NCI-H1694 (cell line): ENCODE measurements at regions not wholly inside any gene's neighbourhood (a gene's known extent, or its start where the extent isn't known, plus 50 kb on each side); places are given as distances from the start of the nearest gene placed in this dataset.
A peak's percentile ranks its signal among the peaks of the same experiment; 100 is the strongest.

Experiments used
- DNase-seq: peaks from one replicate; lab custom pipeline; 2025; lab: John Stamatoyannopoulos, UW

DNA sequence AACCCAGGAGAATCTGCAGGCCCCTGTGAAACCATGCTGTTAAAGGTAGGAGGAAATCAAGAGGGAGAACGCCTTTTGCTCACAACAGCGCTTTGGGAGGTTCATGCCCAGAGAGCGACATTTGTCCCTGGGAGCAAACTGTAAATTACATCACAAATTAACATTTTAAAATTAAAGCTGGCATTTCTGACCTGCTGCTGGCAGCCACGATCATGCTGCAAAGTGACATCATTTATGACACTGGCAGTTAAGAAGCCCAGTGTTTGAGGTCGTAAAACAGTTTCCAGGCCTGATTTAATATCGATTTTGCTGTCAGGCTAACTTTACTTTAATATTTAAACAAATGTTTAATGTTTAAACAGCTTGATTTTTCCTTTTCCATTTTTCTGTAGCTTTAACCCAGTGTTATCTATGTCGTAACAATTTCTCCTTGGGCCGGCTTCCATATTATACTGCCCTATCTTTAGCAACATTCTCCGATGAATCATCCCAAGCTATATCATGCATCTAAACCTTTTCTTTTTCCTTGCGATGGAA lies 86.5 kb upstream of the NPVF start:
- no peak for DNase-seq

DNA sequence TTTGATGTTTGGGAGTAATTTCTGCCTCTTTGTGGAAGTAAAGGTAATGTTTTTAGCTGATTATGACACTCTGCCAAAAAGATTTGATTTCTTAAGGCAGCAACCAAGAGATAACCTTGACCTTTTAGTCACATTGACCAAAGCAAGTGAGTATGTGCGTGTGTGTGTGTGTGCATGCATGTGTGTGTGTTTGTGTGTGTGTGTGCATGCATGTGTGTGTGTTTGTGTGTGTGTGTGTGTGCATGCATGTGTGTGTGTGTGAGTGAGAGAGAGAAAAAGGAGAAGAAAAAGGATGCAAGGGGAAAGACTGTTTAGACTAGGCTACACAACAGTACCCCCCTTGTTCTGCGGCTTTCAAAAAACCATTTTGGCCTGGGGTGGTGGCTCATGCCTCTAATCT lies 88.1 kb upstream of the NPVF start:
- no peak for DNase-seq

DNA sequence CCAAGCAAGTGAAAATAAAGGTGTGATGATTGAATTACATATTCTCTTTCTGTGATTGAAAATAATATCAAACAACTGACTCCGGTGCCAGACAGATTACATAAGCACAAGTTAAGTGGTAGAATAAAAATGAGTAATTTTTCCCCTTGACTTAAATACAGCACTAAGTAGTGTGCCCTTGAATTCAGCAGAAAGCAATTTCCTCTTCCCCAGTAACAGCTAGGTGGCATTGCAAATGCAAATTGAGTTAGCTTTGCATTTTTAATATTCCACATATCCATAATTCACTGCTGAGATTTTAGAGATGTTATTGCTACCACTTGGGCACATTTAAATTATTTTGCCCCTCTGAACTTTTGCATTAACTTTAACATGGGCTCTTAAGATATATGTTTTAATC lies 89.8 kb upstream of the NPVF start:
- DNase-seq: no peak

DNA sequence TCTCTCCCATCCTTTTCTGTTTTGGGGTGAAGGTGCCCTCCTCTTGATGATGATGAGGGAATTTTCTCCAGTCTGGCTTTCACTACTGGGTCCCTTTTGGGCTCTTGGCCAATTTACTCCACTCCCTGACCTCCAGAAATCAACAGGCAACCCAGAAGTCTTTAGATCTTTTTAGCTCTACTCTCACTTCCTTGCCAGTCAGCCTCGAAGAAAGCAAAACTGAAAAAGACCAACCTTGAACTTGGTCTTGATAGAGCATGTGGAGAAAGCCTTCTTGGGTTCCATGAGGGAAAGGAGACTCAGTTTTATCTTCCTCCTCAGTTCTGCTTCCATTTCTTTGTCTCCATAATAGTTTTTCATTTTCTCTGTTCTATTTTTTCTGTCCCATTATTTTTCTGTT lies 91.4 kb upstream of the NPVF start:
- DNase-seq: no peak

DNA sequence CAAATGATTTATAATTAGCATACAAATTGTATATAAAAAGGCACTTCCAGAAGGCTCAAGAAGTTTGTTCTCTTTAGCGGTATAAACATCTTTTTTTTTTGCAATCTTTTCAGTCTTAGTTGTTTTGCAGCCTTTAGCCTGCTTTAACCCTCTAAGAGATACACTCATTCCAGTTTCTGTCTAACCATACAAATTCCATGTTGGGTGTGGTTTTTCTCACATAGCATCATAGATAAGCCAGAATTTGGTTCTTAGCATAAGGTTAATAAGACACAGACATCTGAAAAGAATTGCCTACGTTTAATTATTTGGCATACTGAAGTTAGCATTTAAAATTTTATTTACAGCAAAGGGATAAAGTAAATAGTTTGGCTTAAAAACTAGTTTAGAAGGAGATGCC lies 92.5 kb upstream of the NPVF start:
- DNase-seq: no peak

DNA sequence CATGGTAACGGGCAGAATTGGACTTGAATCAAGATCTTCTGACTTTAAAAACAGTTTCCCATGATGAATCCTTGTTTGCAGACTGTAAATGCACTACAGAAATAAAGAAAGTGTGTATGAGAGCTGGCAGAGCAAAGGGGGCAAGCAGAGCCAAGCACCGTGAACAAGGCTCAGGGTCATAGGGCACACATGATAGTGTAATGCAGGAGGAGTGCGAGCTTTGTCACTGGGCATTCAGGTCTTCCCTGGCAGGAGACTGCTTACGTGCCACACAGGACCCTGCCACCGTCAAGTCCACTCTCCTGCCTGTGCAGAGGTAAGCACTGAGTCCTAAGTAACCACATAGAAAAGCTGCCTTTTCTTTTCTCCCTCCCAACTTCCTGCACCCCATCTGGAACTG lies 93.1 kb upstream of the NPVF start:
- DNase-seq: no peak

DNA sequence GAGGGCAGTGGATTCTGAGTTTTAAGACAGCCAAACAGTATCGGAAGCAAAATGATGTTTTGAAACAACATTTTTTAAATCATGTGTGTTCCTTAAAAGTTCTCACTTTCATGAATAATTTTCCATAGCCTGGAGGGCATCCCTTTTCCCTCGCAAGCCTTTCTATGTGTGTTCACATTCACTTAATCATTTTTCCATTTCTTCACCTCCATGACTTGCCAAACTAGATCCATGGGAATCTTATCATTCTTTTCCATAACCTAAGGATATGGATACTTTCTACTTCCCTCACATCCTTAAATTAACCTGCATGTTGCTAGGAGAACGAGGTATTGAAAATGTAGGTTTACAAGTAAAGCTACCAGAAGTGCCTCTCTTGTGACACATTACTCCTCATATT lies 94.2 kb upstream of the NPVF start:
- DNase-seq: no peak

DNA sequence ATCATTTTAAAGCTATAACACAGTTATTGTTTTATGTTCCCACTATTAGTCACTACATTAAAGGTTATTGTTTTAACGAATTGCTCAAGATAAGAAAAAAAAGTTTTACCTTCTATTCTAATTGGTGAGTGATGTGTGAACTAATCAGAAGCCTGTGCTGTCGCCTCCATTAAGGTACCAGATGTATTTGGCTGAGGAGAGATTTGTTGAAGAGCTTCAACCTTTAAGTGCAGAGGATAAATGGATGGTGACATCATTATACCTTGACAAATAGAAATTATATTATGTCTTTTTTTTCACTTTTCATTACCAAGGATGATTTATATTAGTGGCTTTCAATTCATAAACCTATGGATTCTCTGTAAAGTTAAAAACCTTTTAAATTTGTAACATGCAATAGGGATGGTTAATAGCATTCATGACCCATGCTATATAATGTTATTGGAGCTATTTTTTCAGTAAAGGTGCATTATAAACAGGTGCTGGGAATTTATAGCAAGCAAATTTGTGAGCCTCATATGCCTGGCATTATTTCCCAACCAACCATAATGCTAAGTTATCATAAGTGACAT lies 97.0 kb upstream of the NPVF start:
- no peak for DNase-seq

DNA sequence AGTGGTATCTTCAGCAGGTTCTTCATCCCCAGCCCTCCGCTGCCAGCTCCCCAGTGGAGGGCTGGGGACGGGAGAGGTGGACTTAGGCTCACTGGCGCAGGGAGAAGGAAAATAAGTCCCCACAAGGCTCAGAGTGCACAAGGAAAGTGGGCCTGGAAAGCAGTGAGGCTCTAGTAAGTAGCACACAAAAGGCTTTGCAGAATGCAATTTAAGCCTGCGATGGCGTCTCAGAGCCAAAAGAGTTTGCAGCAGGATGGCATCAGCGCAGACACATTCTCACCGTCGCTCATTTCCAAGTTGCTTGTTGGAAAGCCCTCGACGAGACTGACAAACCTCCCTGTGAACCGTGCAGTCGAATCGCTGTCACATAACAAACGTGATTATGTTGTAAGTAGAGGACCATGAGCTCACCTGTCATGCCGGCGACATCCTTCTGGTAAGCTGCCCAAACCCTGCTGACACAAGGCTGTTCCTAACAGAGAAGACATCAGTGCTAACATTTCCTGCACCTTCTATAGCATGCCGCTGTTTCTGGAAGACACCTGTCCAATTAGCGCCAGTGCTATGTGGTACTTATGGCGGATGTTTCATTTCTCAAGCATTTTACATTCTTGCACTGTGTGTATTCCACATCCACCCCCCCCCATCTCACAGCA lies 98.3 kb upstream of the NPVF start:
- no peak for DNase-seq

DNA sequence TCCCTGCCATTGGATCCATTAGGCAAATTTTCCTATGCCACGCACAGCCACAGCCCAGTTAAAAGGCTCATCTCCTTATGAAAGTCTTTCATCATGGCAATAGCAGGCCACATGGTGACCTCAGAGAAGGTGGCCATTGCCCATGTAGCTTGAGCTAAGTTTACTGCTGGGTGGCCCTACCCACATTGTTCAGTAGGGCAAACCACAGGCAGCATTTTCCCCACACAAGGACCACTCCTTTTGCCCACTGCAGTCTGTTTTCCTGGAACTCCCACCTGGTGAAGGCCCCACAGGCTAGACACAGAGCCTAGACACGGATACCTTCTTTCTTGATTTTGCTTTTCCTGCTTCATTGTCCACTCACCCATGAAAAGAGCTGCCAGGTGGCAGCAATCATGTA lies 101.5 kb upstream of the NPVF start:
- DNase-seq: no peak

DNA sequence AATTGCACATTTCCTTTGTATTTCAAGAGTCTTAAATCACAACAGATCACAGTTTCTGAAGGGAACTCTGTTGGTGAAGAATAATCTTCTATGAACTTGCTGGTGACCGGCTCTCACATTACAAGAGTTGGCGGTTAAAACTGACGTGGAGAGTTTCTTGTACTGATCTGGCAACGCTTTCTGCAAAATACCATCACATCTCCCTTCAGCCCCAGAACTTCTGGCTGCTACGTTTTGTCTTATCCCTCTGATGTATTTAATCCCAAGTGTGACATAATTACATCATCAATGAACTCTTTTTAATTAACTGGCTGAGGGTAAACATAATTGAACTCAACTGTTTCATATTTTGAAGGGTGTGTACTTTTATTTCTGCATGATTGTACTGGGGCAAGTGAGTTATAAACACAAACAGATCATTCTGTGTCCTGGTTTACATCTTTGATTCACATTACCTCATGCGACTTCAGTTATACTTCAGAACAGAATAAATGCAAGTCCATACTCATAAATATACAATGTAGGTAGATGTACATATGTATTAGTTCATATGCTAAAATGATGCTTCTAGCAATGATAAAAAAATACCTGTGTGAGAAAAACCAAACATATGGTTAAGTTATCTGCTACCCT lies 105.1 kb upstream of the NPVF start:
- no peak for DNase-seq

DNA sequence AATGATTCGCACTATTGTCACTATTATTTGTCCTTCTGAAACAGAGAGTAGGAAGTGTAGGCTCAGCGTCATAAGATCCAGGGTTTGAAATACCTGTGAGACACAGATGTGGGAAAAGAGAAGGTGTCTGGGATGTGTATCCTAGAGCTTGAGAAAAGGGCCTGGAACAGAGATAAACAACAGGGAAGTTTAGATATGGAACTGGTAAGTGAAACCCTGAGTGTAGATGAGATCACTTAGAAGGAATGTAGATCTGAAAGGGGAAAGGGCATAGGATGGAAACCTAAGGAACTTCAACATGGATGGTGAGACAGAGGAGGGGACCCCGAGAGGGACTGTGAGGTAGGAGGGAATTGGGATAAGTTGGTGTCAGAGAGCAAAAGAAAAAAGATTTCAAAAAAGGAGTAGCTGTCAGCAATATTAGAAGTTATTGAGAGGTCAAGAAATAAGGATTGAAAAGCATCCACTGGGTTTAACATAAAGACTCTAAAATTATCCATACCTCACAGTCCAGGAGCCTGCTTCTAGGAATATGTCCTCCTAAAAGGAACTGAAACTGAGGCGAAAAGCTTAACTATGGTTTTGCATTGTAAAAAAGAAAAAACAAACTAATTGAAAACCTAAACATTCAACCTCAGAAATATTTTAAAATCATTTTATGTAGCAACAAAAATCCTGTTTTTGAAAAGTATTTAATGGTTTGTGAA lies 119.2 kb upstream of the NPVF start:
- DNase-seq: no peak

DNA sequence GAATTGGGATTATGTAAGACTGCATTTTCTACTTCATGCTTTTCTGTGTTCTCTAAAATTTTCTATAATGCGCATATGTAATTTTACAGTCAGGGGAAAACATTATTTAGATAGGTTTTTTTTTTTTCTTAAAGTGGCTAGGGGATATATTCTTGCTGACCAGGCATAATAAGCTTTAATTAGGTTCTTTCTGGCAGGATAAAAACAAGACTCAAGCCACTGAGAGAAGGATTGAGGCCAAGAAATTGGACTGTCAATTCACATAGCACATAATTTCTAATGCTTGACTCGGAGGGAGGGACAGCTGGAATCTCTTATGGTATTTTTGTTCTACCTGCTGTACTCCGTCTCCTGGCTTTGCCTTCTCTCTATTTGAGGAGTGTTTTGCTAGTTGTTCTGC lies 119.8 kb upstream of the NPVF start:
- no peak for DNase-seq

DNA sequence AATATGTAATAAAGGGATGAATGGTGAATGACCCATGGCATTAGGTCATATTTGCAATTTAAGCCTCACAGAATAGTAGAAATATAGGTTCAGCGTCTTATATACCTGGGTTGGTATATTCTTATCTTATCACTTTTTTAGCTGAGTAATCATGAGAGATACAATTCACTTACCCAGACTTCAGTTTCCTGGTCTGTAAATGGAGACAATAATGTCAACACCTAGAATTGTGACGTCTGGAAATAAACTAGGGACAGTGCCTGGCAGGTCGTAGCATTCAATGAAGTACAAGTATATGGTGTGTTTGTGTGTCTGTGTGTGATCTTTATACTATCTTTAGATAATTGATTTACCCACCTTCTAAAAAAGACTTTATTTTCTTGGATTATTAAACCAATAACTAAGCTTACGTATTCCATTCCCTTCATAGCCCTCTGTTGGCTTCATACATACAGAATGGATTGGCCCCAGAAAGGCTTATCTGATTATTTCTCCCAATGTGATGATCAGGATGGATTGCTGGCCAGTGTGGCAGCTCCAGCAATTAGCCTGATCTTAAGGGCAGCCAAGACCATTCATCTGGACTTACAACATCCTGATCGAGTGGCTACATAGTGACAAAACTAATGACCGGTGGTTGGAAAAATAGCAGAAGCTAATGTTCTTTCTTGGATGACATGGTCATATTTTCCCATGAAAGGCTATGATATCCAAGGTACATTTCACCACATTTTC lies 121.2 kb upstream of the NPVF start:
- no peak for DNase-seq

DNA sequence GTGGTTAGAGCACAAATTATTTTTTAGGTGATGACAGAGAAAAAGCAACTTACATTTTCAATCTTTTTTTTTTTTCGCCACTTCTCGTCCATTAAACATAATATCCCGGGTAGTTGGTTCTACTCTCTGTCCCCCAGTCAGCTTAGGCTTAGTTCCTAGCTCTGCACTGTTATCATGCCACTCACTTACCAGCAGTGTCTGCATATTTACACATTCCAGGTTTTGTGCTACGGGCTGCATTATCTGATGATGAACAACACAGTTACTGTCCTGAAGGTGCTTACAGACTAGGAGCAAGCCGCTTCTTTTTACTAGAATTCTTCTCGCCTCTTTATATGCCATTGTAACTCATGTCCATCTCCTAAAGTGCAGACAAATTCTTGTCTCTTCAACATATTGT lies 121.8 kb upstream of the NPVF start:
- DNase-seq: no peak

DNA sequence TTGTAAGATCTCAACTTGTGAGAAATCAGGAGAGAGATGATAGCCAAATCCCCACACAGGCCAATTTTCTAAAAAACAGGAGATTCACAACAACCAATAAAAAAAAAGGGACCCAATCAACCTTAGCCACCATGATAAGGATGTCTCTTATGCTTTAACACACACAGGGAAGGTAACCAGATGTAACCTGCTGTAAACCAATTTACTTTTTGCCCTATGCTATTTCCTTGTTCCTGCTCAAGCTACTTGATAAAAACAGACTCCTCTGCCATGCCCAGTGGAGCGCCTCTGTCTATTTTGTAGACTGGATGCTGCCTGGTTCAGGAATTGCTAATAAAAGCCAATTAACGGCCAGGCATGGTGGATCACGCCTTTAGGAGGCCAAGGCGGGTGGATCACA lies 123.5 kb upstream of the NPVF start:
- no peak for DNase-seq

DNA sequence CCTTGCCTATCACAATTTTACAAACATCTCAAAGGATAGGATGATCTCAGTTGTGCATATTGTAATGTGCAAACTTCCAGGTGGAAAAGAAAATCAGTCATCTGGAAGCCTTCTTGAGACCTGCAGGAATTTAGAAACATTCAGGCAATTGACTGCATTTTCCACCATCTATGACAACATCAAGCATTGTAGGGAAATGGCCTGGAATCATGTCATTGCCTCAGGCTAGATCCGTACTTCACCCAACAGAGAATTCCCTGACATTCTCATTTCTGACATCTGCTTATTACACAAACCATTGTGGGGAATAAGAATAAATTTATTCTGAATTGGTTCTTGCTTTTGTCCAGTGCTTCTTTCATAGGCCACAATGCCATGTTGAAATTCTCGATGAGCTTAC lies 124.9 kb upstream of the NPVF start:
- no peak for DNase-seq

DNA sequence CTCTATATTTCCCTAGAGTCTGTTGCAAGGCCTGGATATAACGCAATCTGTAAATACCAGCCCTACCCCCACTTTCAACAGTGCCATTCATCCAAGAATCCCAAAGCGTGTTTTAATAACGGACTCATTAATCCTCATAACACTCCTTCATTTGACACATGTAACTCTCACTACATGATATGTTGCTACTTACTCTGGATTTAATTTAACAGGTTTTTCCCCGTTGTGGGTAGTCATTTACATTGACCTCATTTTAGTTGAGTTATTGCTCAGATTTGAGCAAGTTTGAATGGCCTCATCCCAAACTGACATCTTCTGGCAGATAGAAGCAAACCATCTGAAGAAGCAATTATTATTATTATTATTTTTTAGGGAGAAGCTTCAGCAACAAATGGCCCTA lies 125.4 kb upstream of the NPVF start:
- no peak for DNase-seq

DNA sequence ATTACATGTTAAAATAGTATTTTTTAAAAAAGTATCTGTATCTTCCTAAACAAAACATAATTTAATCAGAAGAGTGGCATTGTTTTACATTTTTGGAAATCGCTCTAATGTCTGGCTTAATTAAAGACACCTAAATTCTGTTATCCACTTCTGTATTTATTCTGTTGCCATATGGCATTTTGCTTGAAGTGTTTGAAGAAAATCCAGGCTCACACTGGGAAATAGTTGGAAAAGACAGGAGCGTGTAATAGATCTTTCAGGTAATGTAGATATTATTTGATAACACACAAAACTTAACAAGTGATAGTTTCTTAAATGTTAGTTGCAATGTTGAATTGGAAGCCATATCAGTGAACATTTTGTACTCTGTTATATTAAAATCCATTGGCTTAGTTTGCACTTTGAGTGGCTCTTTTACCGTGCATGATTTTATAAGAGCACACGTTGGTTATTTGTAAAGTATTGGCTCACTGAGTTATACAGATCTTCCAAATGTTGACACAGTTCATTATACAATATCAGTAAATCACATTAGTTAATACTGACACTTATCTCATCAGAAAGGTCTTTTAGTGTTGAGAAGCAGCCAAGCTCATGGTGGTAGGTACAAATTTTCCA lies 128.4 kb upstream of the NPVF start:
- no peak for DNase-seq

DNA sequence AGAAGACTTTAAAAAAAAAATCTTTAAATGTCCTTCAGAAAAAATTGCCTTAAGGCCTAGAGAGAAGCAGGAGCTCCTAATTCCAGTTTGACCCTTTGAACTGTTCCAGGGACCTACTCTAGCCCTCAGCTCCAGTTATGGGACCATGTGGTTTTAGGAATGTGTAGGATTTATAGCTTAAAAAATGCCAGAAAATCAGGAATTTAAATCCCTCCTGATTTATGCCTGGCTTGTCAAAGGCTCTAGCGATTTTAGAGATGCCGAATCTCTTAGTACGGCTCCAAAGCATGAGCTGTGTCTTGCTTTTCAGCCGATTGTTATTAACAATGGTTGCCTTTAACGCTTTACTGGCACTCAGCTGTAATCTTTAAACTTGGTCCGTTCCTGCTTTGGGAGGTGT lies 130.6 kb upstream of the NPVF start:
- no peak for DNase-seq

DNA sequence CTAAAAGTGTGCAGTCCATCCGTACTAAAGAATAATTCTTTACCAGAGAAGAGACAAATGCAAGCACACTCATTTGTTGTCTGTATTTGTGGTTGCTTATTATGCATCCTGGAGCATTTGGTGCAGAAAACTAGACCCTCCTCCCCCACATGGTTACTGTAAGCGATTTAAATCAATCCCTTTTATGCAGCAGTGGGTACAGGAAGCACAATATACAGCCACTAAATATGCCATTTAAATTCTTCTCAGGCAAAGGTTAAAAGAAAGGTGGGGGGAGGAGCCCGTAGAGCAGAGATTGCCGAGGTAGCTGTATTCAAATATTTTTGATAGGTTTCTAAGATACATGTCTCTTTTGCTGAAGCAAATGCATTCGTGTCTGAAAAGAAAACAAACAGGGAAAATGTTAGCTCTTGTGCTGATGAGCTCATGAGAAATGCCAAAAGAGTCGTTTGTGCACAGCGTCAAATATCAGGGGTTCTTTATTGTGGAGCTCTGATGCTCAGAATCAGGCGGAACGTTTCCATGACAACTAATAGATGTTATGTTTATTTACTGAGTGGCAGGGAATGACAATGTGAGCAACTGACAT lies 131.3 kb upstream of the NPVF start:
- DNase-seq: peak; percentile 64

DNA sequence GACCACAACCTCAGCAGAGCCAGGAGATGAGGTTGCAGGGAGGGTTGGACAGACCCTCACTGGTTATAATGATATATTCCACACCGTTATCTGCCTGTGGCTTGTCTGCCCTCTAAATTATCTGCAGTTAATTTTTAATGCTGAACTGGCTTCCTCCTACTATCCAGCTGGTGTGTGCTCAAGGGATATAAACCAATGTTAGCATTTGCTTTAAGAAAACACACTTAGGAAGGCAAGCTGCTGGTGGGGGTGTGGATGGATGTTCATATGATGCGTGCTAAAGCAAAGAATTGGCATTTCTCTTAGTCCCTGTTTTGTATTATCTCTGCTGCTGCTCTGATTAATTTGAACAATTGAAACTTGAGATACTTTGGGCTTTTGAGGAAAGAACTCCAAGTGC lies 132.2 kb upstream of the NPVF start:
- DNase-seq: no peak
